ENCODE measurements at regions not wholly inside any gene's neighbourhood (a gene's known extent, or its start where the extent isn't known, plus 50 kb on each side); places are given as distances from the start of the nearest gene placed in this dataset.

- CTCF ChIA-PET (ENCODE audit: unreplicated experiment) = no interaction called here
- POLR2A ChIA-PET = no interaction called here
- intact Hi-C loops (cut with micrococcal nuclease; ENCODE audit: unreplicated experiment) = no loop called here
These were observed 218.3 kb upstream of the ZNF462 start for GRCh38 chr9:106644661-106645060.

DNA sequence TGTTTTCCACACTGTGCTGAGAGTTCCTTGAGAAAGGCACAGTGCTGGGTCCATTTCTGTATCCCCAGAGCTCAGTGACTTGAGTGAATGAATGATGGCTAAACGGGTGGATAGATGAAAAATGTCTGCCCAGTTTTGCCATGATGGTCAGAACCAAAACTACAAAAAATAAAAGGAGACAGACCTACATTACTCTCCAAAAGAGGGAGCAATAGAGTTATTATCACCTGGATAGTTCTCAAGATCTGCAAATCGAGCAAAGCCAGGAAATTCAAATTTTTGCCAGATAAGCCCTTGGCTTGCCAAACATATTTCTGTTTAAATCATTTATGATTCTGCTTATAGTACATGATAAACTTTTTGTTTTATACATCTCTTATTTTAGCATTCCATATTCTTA, 214.2 kb upstream of the ZNF462 start:
- Histone ChIP-seq H3K27ac (ENCODE audit: low read depth, low read length, poor library complexity, severe bottlenecking) (no peak overlapping the region), H2AFZ (ENCODE audit: low read length) (no peak overlapping the region), H3K79me2 (ENCODE audit: insufficient read depth, low read depth, low read length) (no peaks in the 10 kb centered on the region), H4K20me1 (ENCODE audit: insufficient read depth, low read length) (no peaks in the 10 kb centered on the region), H3K9me3 (ENCODE audit: low read length) (no peaks in the 10 kb centered on the region), H3K4me2 (ENCODE audit: low read length) (no peak overlapping the region), H3K4me3 (ENCODE audit: low read depth, low read length, poor library complexity, severe bottlenecking) (no peak overlapping the region), H3K9me2 (ENCODE audit: insufficient read depth, low read length) (no peaks in the 10 kb centered on the region), H3K36me3 (ENCODE audit: insufficient read depth, low read length) (no peaks in the 10 kb centered on the region), H3K4me1 (ENCODE audit: insufficient read depth, low read length, poor library complexity, severe bottlenecking) (no peaks in the 10 kb centered on the region)
- CTCF ChIA-PET (ENCODE audit: unreplicated experiment) = no interaction called here
- no TSS peak for BruUV-seq (replicated peaks)
- POLR2A ChIA-PET = no interaction called here
- intact Hi-C loops (cut with micrococcal nuclease; ENCODE audit: unreplicated experiment) = no loop called here
- TF ChIP-seq EZH2phosphoT487 (IDR thresholded peaks at IDR 0.05; ENCODE audit: borderline replicate concordance, low read depth, low read length) = no peak
- TF ChIP-seq, protein P1, sequence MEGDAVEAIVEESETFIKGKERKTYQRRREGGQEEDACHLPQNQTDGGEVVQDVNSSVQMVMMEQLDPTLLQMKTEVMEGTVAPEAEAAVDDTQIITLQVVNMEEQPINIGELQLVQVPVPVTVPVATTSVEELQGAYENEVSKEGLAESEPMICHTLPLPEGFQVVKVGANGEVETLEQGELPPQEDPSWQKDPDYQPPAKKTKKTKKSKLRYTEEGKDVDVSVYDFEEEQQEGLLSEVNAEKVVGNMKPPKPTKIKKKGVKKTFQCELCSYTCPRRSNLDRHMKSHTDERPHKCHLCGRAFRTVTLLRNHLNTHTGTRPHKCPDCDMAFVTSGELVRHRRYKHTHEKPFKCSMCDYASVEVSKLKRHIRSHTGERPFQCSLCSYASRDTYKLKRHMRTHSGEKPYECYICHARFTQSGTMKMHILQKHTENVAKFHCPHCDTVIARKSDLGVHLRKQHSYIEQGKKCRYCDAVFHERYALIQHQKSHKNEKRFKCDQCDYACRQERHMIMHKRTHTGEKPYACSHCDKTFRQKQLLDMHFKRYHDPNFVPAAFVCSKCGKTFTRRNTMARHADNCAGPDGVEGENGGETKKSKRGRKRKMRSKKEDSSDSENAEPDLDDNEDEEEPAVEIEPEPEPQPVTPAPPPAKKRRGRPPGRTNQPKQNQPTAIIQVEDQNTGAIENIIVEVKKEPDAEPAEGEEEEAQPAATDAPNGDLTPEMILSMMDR (conservative IDR thresholded peaks at IDR 0.05; ENCODE audit: low read length) = peak; percentile 54
- no peak for DNase-seq (ENCODE audit: low spot score)

More at GRCh38 chr9:106644661-106645060, 218.3 kb upstream of the ZNF462 start:
- no peak for TF ChIP-seq EZH2phosphoT487 (IDR thresholded peaks at IDR 0.05; ENCODE audit: borderline replicate concordance, low read depth, low read length)
- TF ChIP-seq, protein P1 (conservative IDR thresholded peaks at IDR 0.05; ENCODE audit: low read length) = no peak
- BruUV-seq (replicated peaks) = no TSS peak
- no peaks in the 10 kb centered on the region for H3K4me1 ChIP-seq (ENCODE audit: insufficient read depth, low read length, poor library complexity, severe bottlenecking)
- H3K79me2 ChIP-seq (ENCODE audit: insufficient read depth, low read depth, low read length) = no peaks in the 10 kb centered on the region
- no peaks in the 10 kb centered on the region for H3K9me2 ChIP-seq (ENCODE audit: insufficient read depth, low read length)
- no peak overlapping the region for H3K4me3 ChIP-seq (ENCODE audit: low read depth, low read length, poor library complexity, severe bottlenecking)
- H4K20me1 ChIP-seq (ENCODE audit: insufficient read depth, low read length) = no peaks in the 10 kb centered on the region
- H3K4me2 ChIP-seq (ENCODE audit: low read length) = no peak overlapping the region
- no peaks in the 10 kb centered on the region for H3K36me3 ChIP-seq (ENCODE audit: insufficient read depth, low read length)
- no peak overlapping the region for H3K27ac ChIP-seq (ENCODE audit: low read depth, low read length, poor library complexity, severe bottlenecking)
- no peak overlapping the region for H2AFZ ChIP-seq (ENCODE audit: low read length)
- H3K9me3 ChIP-seq (ENCODE audit: low read length) = no peaks in the 10 kb centered on the region
- no peak for DNase-seq (ENCODE audit: low spot score)

DNA sequence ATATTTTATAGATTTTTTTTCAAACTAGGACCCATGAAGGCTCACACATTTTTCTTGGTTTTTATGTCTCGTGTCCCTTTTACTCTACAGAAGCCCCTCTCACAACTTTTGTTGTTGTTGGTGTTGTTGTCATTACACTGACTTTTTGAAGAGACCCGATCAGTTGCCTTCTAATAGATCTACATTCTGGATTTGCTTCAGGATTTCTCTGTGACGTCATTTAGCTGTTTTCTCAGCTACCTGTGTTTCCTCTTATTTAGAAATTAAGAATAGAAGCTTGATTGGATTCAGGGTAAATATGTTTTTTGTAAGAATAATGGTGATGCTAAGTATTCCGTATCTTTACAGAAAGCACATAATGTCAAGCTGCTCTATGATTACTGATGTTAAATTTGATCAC, 213.3 kb upstream of the ZNF462 start:
- Histone ChIP-seq H3K36me3 (ENCODE audit: insufficient read depth, low read length) (no peaks in the 10 kb centered on the region), H3K9me3 (ENCODE audit: low read length) (no peaks in the 10 kb centered on the region), H3K27ac (ENCODE audit: low read depth, low read length, poor library complexity, severe bottlenecking) (no peak overlapping the region), H3K4me1 (ENCODE audit: insufficient read depth, low read length, poor library complexity, severe bottlenecking) (no peaks in the 10 kb centered on the region), H3K79me2 (ENCODE audit: insufficient read depth, low read depth, low read length) (no peaks in the 10 kb centered on the region), H3K9me2 (ENCODE audit: insufficient read depth, low read length) (no peaks in the 10 kb centered on the region), H3K4me2 (ENCODE audit: low read length) (no peak overlapping the region), H4K20me1 (ENCODE audit: insufficient read depth, low read length) (no peaks in the 10 kb centered on the region), H2AFZ (ENCODE audit: low read length) (no peak overlapping the region), H3K4me3 (ENCODE audit: low read depth, low read length, poor library complexity, severe bottlenecking) (no peak overlapping the region)
- no peak for DNase-seq (ENCODE audit: low spot score)
- CTCF ChIA-PET (ENCODE audit: unreplicated experiment) = no interaction called here
- no peak for TF ChIP-seq EZH2phosphoT487 (IDR thresholded peaks at IDR 0.05; ENCODE audit: borderline replicate concordance, low read depth, low read length)
- TF ChIP-seq, protein P1 (conservative IDR thresholded peaks at IDR 0.05; ENCODE audit: low read length) = no peak
- intact Hi-C loops (cut with micrococcal nuclease; ENCODE audit: unreplicated experiment) = no loop called here
- POLR2A ChIA-PET = no interaction called here
- BruUV-seq (replicated peaks) = no TSS peak
